Adipocyte (in vitro differentiated cells): ENCODE measurements at regions not wholly inside any gene's neighbourhood (a gene's known extent, or its start where the extent isn't known, plus 50 kb on each side); places are given as distances from the start of the nearest gene placed in this dataset.

Experiments
- DNase-seq: peaks from one replicate; pipeline ENCODE4 v3.0.0-alpha.2; 2015; ENCODE audit warnings: low read depth
- H3K27me3 ChIP-seq: replicated peaks from 2 replicates; pipeline ENCODE4 v1.7.0; 2013; ENCODE audit warnings: mild to moderate bottlenecking, low read length, moderate library complexity; ENCODE audit not compliant: control insufficient read depth, insufficient read depth
- H3K36me3 ChIP-seq: 2 replicates; pipeline ENCODE4 v1.7.0; 2013; ENCODE audit warnings: low read length, mild to moderate bottlenecking, moderate library complexity; ENCODE audit not compliant: control insufficient read depth, insufficient read depth, severe bottlenecking
- H3K4me1 ChIP-seq: 2 replicates; pipeline ENCODE4 v1.7.0; 2013; ENCODE audit warnings: mild to moderate bottlenecking, low read length, moderate library complexity; ENCODE audit not compliant: control insufficient read depth, insufficient read depth
- H3K4me3 ChIP-seq: 2 replicates; pipeline ENCODE4 v1.7.0; 2013; ENCODE audit warnings: mild to moderate bottlenecking, low read length, moderate library complexity
- H3K9ac ChIP-seq: 2 replicates; pipeline ENCODE4 v1.7.0; 2013; ENCODE audit warnings: mild to moderate bottlenecking, low read length, moderate library complexity
- H3K9me3 ChIP-seq: 2 replicates; pipeline ENCODE4 v1.7.0; 2013; ENCODE audit warnings: mild to moderate bottlenecking, low read length, moderate library complexity; ENCODE audit not compliant: control insufficient read depth

DNA sequence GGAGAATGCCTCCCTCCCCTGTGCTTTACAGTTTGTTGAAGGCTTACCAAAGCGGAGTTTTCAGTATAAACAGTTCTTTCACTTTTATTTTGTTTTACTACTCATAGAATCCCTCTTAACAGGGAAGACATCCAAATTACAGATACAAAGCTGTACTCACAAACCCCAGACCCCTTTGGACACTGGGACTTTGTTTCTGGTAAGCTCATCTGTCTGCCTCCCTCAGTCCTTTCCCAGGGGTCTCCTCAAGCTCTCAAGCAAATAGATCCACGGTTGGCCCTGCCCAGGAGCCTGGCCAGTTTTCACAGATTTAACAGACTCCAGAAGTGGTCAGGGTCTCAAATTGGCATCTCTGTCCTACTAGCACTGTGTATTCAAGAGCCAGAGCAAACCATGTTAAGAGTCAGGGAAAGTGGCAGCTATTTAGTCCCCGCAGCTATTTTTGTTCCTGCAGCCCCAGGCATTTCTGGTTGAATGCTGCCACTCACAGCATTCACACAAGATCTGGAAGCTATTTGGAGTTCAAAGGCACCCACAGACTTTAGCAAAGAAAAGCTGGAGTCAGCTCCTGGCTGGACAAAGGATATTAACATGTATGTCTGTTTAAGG lies 54.2 kb downstream of the TMEM100 start:
- Histone ChIP-seq H3K36me3 (no peaks in the 10 kb centered on the region), H3K4me1 (peaks cover 12% of the 10 kb centered on the region), H3K4me3 (no peak overlapping the region), H3K9ac (no peak overlapping the region), H3K9me3 (no peaks in the 10 kb centered on the region), H3K27me3 (no peaks in the 10 kb centered on the region)
- DNase-seq, result no peak

DNA sequence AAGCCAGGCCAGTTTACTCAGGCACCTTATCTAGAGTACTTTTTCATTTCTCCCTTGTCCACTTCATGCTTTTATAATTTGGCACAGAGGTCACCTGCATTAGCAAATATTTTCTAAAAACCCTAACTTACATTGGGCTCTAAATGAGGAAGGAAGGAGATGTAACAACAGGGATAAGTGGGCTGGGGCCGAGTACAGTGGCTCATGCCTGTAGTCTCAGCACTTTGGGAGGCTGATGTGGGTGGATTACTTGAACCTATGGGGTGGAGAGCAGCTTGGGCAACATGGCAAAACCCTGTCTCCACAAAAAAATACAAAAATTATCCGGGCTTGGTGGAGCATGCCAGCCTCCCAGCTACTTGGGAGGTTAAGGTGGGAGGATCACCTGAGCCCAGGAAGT lies 55.9 kb downstream of the TMEM100 start:
- no peaks in the 10 kb centered on the region for H3K27me3 ChIP-seq
- no peak overlapping the region for H3K9ac ChIP-seq
- no peak for DNase-seq
- H3K36me3 ChIP-seq, result no peaks in the 10 kb centered on the region
- no peak overlapping the region for H3K4me3 ChIP-seq
- no peaks in the 10 kb centered on the region for H3K4me1 ChIP-seq
- no peaks in the 10 kb centered on the region for H3K9me3 ChIP-seq

DNA sequence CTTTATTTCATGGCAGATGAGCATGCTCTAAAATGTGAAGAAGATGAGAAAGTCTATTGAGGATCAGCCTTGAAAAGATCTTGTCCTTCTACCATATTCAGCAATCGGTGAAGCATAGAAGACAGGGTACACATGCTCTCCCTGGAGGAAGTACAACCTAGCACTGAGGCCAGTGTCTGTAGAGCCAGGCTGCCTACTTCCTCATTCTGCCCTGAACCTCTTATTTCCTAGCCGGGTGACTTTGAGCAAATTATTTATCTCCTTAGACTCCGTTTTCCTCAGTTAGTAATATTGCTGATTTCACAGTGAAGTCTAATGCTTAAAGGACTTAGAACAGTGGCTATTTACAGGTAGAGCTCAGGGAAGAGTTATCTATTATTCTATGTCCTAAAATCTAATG lies 58.4 kb downstream of the TMEM100 start:
- H3K4me1 ChIP-seq, result peaks cover 20% of the 10 kb centered on the region
- no peaks in the 10 kb centered on the region for H3K27me3 ChIP-seq
- no peak overlapping the region for H3K9ac ChIP-seq
- H3K4me3 ChIP-seq, result no peak overlapping the region
- DNase-seq, result no peak
- no peaks in the 10 kb centered on the region for H3K36me3 ChIP-seq
- H3K9me3 ChIP-seq, result no peaks in the 10 kb centered on the region

DNA sequence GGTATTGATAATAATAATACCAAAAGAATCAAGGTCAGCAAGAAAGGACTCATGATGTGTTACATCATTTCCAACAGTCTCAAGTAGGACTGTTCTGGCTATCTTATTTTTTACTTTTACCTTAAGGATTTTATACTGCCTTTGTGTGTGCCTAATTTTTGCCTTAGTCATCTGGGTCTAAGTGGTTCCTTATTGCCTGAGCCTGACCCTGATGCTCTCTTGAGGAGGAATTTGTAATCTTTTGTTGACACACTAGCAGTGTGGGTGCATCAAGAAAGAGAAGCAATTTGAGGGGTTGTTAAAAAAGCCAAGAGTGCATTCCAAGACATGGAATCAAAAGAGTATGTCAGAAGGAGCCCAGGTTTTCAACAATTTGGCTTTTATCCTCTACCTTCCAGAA lies 59.3 kb downstream of the TMEM100 start:
- Histone ChIP-seq H3K9ac (no peak overlapping the region), H3K4me1 (peaks cover 21% of the 10 kb centered on the region), H3K9me3 (no peaks in the 10 kb centered on the region), H3K4me3 (no peak overlapping the region), H3K27me3 (no peaks in the 10 kb centered on the region), H3K36me3 (no peaks in the 10 kb centered on the region)
- DNase-seq, result no peak

DNA sequence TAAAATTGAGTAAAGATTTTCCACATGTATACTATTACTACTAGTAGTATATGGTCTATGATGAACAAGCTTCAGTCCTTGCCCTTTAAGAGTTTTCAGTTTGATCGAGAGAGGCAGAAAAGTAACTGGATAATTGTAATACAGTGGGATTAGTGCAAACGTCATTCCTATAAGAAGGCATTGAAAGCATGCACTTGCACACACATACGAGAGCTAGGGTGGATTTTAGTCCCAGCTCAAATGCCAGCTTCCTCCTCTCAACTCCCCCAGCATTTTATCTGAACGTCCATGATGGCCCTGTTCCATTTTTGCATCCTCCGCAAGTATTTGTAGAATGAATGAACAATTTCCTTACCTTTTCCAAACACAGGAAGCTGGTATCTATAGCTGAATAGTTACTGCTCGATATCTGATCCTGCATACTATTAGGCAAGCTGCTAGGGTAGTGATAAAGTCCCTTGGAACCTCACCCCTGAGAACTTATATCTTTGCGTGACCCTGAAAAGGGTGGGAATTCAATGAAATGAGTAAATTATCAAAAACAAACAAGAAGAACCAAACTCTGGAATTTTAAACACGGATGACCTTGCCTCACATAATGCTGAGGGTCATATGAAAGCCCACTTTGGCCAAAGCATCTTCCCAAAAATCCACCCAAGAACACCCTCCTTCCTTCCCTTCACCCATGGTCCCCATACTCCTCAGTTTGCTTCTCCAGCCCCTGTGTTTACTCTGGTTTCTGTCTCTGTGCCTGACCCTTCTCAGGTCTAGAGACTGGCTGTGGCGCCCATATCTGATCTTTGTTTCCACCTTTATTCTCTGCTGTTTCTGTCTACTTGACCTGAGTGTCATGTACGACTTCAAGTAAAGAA lies 60.5 kb downstream of the TMEM100 start:
- Histone ChIP-seq H3K27me3 (no peaks in the 10 kb centered on the region), H3K36me3 (no peaks in the 10 kb centered on the region), H3K9me3 (no peaks in the 10 kb centered on the region), H3K4me1 (peaks cover 21% of the 10 kb centered on the region), H3K9ac (no peak overlapping the region), H3K4me3 (no peak overlapping the region)
- no peak for DNase-seq

DNA sequence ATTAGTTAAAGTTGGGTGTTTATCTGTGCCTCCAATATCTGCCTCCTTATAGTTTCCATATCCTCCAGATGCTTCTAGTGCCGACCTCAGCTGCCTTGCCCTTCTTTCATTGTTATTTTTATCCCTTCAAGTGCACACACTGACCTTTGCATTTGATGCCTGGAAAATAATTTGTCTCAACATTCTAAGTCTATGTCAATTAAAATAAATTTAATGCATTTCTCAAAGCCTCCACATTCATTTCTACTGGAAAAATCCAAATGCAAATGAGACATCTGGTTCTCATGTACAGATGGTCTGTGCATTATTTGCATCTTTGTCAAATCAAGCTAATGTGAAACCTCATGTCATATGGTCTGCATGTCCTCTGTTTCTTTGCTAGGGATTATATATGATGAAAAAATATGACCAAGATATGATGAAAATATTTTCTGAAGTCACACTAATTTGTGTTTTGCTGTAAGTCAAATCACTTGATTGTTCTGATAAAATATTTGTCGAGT lies 61.4 kb downstream of the TMEM100 start:
- Histone ChIP-seq H3K4me1 (peaks cover 21% of the 10 kb centered on the region), H3K36me3 (no peaks in the 10 kb centered on the region), H3K4me3 (no peak overlapping the region), H3K27me3 (no peaks in the 10 kb centered on the region), H3K9me3 (no peaks in the 10 kb centered on the region), H3K9ac (no peak overlapping the region)
- peak; percentile 38 for DNase-seq

DNA sequence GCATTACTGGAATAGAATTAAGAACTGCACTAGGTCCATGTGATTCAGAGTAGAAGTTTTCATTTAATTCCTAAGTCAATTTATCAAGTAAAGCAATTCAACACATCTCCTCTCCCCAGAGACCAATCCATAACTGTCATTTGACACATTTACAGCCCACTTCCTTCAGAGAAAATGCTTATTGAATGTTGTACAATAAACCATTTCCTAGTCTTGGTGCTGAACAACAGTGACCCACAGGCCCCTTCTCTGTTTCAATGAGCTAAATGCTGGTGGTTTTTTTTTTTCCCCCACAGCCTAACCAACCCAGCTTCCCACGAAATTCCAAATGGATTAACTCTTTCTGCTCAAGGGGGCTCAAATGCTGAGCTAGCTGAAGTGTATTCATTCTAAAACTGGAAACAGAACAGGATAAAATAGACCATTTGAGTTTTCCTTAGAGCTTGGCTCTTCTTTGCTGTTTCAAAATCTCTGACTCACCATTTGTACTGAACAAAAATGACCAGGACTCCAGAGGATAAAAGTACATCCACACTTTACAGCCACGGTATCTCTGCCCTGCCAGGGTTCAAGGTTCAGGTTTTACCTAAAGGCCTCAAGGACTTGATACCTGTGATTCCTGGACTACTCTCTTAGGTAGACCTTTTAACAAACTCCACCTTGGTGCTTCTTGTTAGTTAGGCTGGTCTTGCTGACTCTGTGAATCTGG lies 62.3 kb downstream of the TMEM100 start:
- Histone ChIP-seq H3K27me3 (no peaks in the 10 kb centered on the region), H3K4me3 (no peak overlapping the region), H3K9ac (no peak overlapping the region), H3K36me3 (no peaks in the 10 kb centered on the region), H3K4me1 (peaks cover 21% of the 10 kb centered on the region), H3K9me3 (no peaks in the 10 kb centered on the region)
- peak; percentile 46 for DNase-seq

DNA sequence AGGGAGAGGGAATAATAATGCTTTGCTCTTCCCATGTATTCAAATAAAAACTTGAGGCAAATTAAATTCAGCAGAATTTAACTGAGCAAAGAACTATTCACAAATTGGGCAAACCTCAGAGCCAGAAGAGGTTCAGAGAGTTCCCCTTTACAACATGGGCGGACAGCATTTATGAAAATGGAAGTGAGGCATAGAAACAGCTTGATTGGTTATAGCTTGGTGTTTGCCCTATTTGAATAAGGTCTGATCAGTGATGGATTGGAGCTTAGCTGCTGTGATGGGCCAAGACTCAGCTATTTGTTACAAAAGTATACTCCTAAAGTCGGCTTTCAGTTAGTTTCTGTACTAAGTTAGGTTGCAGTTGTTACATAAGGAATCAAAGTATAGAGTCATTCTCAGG lies 63.0 kb downstream of the TMEM100 start:
- Histone ChIP-seq H3K27me3 (no peaks in the 10 kb centered on the region), H3K9me3 (no peaks in the 10 kb centered on the region), H3K9ac (no peak overlapping the region), H3K4me1 (peaks cover 21% of the 10 kb centered on the region), H3K36me3 (no peaks in the 10 kb centered on the region), H3K4me3 (no peak overlapping the region)
- no peak for DNase-seq

DNA sequence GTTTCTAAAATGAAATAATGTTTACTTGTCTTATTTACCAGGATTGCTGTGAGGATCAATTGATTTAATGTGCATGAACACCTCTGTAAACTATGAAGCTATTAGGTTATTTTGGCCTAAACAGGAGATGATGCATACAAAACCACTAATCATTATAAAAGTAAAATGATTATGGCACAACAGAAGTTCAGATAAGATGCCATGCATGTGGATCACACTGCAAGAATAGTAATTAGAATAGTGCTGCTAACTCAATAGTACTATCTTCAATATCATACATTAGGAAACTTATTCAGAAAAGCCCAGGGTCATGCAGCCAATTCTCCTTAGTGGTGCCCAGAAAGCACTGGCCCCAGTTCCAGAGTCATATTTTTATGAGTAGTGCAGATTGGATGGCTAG lies 66.9 kb downstream of the TMEM100 start:
- Histone ChIP-seq H3K4me3 (no peak overlapping the region), H3K36me3 (no peaks in the 10 kb centered on the region), H3K9me3 (no peaks in the 10 kb centered on the region), H3K4me1 (peaks cover 16% of the 10 kb centered on the region), H3K9ac (no peak overlapping the region), H3K27me3 (no peaks in the 10 kb centered on the region)
- no peak for DNase-seq

DNA sequence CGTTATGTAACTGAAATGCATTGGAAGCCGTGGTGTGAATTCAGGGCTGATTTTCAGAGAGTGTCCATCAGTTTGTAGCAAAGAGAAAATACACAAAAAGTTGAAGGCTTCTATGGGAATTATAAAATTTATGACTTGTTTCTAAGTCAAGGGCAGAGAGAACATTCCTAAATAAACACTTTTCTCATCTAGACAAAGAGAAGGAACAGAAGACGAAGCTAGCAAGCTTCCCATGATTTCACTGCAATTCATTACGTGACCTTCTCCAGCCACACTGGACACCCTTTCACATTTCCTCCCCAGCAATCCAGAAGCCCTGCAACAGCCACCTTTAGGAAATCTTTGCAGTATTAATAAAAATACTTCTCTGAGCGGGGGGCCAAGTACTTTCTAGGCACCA lies 67.8 kb downstream of the TMEM100 start:
- Histone ChIP-seq H3K4me1 (peaks cover 6% of the 10 kb centered on the region), H3K9me3 (no peaks in the 10 kb centered on the region), H3K36me3 (no peaks in the 10 kb centered on the region), H3K27me3 (no peaks in the 10 kb centered on the region), H3K9ac (no peak overlapping the region), H3K4me3 (no peak overlapping the region)
- no peak for DNase-seq

DNA sequence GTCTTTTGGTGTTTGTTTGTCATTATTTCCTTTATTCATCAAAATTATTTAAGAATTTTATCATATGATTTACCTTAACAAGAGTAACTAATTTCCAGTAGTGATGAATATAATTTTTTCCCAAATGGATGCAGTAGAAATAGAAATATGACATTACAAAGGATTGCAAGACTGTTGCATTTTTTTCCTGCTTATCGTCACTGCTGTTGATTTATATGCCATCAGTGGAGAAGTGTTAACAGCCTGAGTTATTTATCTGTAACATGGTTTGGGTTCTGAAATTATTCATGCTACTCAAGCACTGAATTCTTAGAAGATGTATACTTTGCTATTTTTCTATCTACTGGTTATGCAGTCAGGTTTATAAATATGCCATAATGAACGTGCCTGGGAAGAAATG lies 68.6 kb downstream of the TMEM100 start:
- Histone ChIP-seq H3K9me3 (no peaks in the 10 kb centered on the region), H3K4me1 (no peaks in the 10 kb centered on the region), H3K9ac (no peak overlapping the region), H3K36me3 (no peaks in the 10 kb centered on the region), H3K27me3 (no peaks in the 10 kb centered on the region), H3K4me3 (no peak overlapping the region)
- DNase-seq, result no peak
